HG02884 (cell line): ENCODE measurements at regions not wholly inside any gene's neighbourhood (a gene's known extent, or its start where the extent isn't known, plus 50 kb on each side); places are given as distances from the start of the nearest gene placed in this dataset.

Experiments used
- ATAC-seq: cut with Tn5 transposase; IDR thresholded peaks from one replicate; pipeline ENCODE4 v1.9.1; 2021; ENCODE audit warnings: mild to moderate bottlenecking, moderate library complexity; ENCODE audit not compliant: unreplicated experiment

- peak; percentile 85 for ATAC-seq
Observed at GRCh38 chr9:95822583-95823431, 52.7 kb upstream of the ERCC6L2 start.

- no peak for ATAC-seq
Observed at GRCh38 chr9:95822015-95822414, 53.5 kb upstream of the ERCC6L2 start.

- no peak for ATAC-seq
Observed at GRCh38 chr9:95820074-95820473, 55.4 kb upstream of the ERCC6L2 start.

- no peak for ATAC-seq
Observed at GRCh38 chr9:95819636-95820035, 55.9 kb upstream of the ERCC6L2 start.

- no peak for ATAC-seq
Observed at GRCh38 chr9:95817205-95817604, 58.3 kb upstream of the ERCC6L2 start.

- ATAC-seq, result no peak
Observed at GRCh38 chr9:95816716-95817115, 58.8 kb upstream of the ERCC6L2 start.

GRCh38 chr9:95815961-95816360 lies 59.5 kb upstream of the ERCC6L2 start:
- ATAC-seq, result no peak

- ATAC-seq, result no peak
Observed at GRCh38 chr9:95815133-95815532, 60.4 kb upstream of the ERCC6L2 start.

GRCh38 chr9:95813923-95814322 lies 61.6 kb upstream of the ERCC6L2 start:
- ATAC-seq, result no peak

- ATAC-seq, result no peak
Observed at GRCh38 chr9:95810814-95811213, 64.7 kb upstream of the ERCC6L2 start.

GRCh38 chr9:95810133-95810532 lies 65.4 kb upstream of the ERCC6L2 start:
- no peak for ATAC-seq

GRCh38 chr9:95809686-95810085 lies 65.8 kb upstream of the ERCC6L2 start:
- no peak for ATAC-seq

- no peak for ATAC-seq
Observed at GRCh38 chr9:95808011-95808410, 67.5 kb upstream of the ERCC6L2 start.

GRCh38 chr9:95807326-95807947 lies 68.1 kb upstream of the ERCC6L2 start:
- no peak for ATAC-seq

- ATAC-seq, result no peak
Observed at GRCh38 chr9:95803197-95803596, 72.3 kb upstream of the ERCC6L2 start.

- no peak for ATAC-seq
Observed at GRCh38 chr9:95801797-95802196, 73.7 kb upstream of the ERCC6L2 start.

GRCh38 chr9:95796029-95796428 lies 79.5 kb upstream of the ERCC6L2 start:
- no peak for ATAC-seq

GRCh38 chr9:95793924-95794828 lies 81.3 kb upstream of the ERCC6L2 start:
- ATAC-seq, result no peak

- no peak for ATAC-seq
Observed at GRCh38 chr9:95791695-95792094, 83.8 kb upstream of the ERCC6L2 start.

GRCh38 chr9:95791286-95791685 lies 84.2 kb upstream of the ERCC6L2 start:
- ATAC-seq, result no peak

- ATAC-seq, result no peak
Observed at GRCh38 chr9:95788521-95788991, 86.9 kb upstream of the ERCC6L2 start.
